Natural killer cell (primary cell): ENCODE measurements at regions not wholly inside any gene's neighbourhood (a gene's known extent, or its start where the extent isn't known, plus 50 kb on each side); places are given as distances from the start of the nearest gene placed in this dataset.

Experiments used
- ATAC-seq, 3 donors: fragments of 150-1000 bp in 2 of 3; fragments of 200-7000 bp in 1 of 3; cut with Tn5 transposase; 1 replicate in 1 of 3; 2 replicates in 2 of 3; pipeline ENCODE4 v1.10.0; 2021; ENCODE audit warnings: mild to moderate bottlenecking in 2 of 3, moderate library complexity in 2 of 3
- DNase-seq, 2 donors: peaks; one replicate each; pipeline versions ENCODE4 v3.0.0 to v3.0.0-alpha.2; 2013 to 2021; ENCODE audit warnings: mixed read lengths in 1 of 2
- H3K27ac ChIP-seq: one replicate; pipeline ENCODE4 v1.5.1; 2013; ENCODE audit warnings: mild to moderate bottlenecking, low read length
- H3K27me3 ChIP-seq: one replicate; pipeline ENCODE4 v1.6.1; 2013; ENCODE audit warnings: low read length; ENCODE audit not compliant: control insufficient read depth, insufficient read depth
- H3K36me3 ChIP-seq: one replicate; pipeline ENCODE4 v1.6.1; 2013; ENCODE audit warnings: low read length; ENCODE audit not compliant: control insufficient read depth, insufficient read depth
- H3K4me1 ChIP-seq: one replicate; pipeline ENCODE4 v1.6.1; 2013; ENCODE audit warnings: low read length; ENCODE audit not compliant: control insufficient read depth, insufficient read depth
- H3K4me3 ChIP-seq: one replicate; pipeline ENCODE4 v1.5.1; 2013; ENCODE audit warnings: low read length
- H3K9me3 ChIP-seq: one replicate; pipeline ENCODE4 v1.6.1; 2013; ENCODE audit warnings: low read length; ENCODE audit not compliant: control insufficient read depth, insufficient read depth
- H3K27ac Mint-ChIP-seq, 2 donors: one replicate each; pipeline ENCODE4 v1.8.0; 2022; ENCODE audit warnings: mild to moderate bottlenecking in 2 of 2, mixed read lengths in 2 of 2, moderate library complexity in 1 of 2
- H3K27me3 Mint-ChIP-seq, 2 donors: one replicate each; pipeline ENCODE4 v1.8.0; 2022; ENCODE audit warnings: low read depth in 2 of 2, mixed read lengths in 2 of 2
- H3K36me3 Mint-ChIP-seq: one replicate; pipeline ENCODE4 v1.8.0; 2022; ENCODE audit warnings: mixed read lengths
- H3K4me1 Mint-ChIP-seq, 2 donors: one replicate each; pipeline ENCODE4 v1.8.0; 2022; ENCODE audit warnings: mixed read lengths in 2 of 2
- H3K4me3 Mint-ChIP-seq: one replicate; pipeline ENCODE4 v1.8.0; 2022; ENCODE audit warnings: mild to moderate bottlenecking, moderate library complexity, mixed read lengths
- H3K9me3 Mint-ChIP-seq, 2 donors: one replicate each; pipeline ENCODE4 v1.8.0; 2022; ENCODE audit warnings: mixed read lengths in 2 of 2
- WGBS: methylation state at CpG from one replicate; pipeline ENCODE4 v1.1.7; 2013; ENCODE audit warnings: missing lambda C conversion rate; ENCODE audit not compliant: insufficient coverage; 5-methylcytosine and 5-hydroxymethylcytosine counted together
- intact Hi-C: fragments of 100-400 bp; cut with micrococcal nuclease; formaldehyde crosslinking; loops from one replicate; pipeline ENCODE4 v1.14.2; 2022
- TF ChIP-seq, protein P1 (sequence below): fragments of 200-600 bp; IDR thresholded peaks from one replicate; pipeline ENCODE4 v1.8.0; 2022; ENCODE audit warnings: antibody characterized with exemption

DNA sequence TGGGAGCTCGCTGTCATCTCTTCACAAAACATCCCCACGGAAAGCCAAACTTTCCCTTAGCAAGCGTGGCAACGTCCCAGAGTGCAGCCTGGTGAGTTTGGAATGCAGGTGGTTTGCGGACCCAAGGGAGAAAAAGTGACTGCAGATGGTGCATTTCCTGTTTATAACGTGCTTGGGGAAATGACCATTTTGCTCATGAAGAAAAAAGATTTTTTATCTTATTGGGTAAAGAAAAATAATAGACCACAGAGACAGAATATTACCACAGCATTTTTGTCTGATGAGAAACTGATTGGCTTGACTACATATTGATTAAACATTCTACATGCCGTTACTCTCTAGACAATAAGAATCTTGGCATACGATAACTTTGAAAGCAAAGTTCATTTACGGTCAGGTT is 136.5 kb downstream of the COPS8 start:
- DNase-seq: no peak

DNA sequence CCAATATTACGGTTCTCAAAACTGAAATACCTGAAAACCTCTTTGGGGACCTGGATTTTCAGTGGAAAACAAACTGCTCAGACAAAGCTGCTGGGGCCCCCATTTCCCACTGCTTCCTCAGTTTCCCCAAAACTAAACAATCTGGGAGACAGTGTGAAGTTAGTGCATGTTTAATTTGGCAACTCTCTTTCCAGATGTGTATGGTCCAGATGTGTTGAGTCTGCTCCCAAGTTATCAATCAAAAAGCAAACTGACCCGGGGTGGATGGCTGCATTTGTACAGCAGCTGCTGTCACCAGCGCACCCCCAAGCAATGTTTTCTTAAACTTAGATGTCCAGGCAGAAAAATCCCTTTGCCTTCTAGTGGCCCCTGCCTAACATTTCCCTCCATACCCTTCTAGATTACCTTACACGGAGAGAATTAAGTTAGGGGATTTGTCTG is 136.9 kb downstream of the COPS8 start:
- Histone ChIP-seq H3K27me3 (no peaks in the 10 kb centered on the region), H3K27ac (no peak overlapping the region), H3K9me3 (no peaks in the 10 kb centered on the region), H3K4me1 (no peaks in the 10 kb centered on the region), H3K4me3 (no peak overlapping the region), H3K36me3 (no peaks in the 10 kb centered on the region)
- Mint-ChIP-seq H3K4me3 (no peak overlapping the region), H3K27me3 (peaks cover 12 to 31% of the 10 kb centered on the region in 2 donors), H3K27ac (no peak overlapping the region), H3K36me3 (no peaks in the 10 kb centered on the region), H3K9me3 (no peaks in the 10 kb centered on the region), H3K4me1 (no peaks in the 10 kb centered on the region)
- ATAC-seq: no peak
- intact Hi-C loops: no loop called here
- no peak for DNase-seq
- 79% methylated on average over 4 of the region's 4 CpGs for WGBS
- TF ChIP-seq, protein P1, sequence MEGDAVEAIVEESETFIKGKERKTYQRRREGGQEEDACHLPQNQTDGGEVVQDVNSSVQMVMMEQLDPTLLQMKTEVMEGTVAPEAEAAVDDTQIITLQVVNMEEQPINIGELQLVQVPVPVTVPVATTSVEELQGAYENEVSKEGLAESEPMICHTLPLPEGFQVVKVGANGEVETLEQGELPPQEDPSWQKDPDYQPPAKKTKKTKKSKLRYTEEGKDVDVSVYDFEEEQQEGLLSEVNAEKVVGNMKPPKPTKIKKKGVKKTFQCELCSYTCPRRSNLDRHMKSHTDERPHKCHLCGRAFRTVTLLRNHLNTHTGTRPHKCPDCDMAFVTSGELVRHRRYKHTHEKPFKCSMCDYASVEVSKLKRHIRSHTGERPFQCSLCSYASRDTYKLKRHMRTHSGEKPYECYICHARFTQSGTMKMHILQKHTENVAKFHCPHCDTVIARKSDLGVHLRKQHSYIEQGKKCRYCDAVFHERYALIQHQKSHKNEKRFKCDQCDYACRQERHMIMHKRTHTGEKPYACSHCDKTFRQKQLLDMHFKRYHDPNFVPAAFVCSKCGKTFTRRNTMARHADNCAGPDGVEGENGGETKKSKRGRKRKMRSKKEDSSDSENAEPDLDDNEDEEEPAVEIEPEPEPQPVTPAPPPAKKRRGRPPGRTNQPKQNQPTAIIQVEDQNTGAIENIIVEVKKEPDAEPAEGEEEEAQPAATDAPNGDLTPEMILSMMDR: no peak

More for the DNA sequence above, 136.5 kb downstream of the COPS8 start:
- 74% methylated on average over 7 of the region's 9 CpGs for WGBS
- no peak for ATAC-seq
- H3K4me3 Mint-ChIP-seq: no peak overlapping the region
- no peaks in the 10 kb centered on the region for H3K27me3 ChIP-seq
- TF ChIP-seq, protein P1: no peak
- H3K4me1 Mint-ChIP-seq: no peaks in the 10 kb centered on the region
- no peak overlapping the region for H3K4me3 ChIP-seq
- H3K27ac ChIP-seq: no peak overlapping the region
- H3K27ac Mint-ChIP-seq: no peak overlapping the region
- H3K4me1 ChIP-seq: no peaks in the 10 kb centered on the region
- H3K9me3 ChIP-seq: no peaks in the 10 kb centered on the region
- intact Hi-C loops: no loop called here
- no peaks in the 10 kb centered on the region for H3K9me3 Mint-ChIP-seq
- H3K36me3 ChIP-seq: no peaks in the 10 kb centered on the region
- H3K27me3 Mint-ChIP-seq: peaks cover 12 to 31% of the 10 kb centered on the region in 2 donors
- H3K36me3 Mint-ChIP-seq: no peaks in the 10 kb centered on the region

DNA sequence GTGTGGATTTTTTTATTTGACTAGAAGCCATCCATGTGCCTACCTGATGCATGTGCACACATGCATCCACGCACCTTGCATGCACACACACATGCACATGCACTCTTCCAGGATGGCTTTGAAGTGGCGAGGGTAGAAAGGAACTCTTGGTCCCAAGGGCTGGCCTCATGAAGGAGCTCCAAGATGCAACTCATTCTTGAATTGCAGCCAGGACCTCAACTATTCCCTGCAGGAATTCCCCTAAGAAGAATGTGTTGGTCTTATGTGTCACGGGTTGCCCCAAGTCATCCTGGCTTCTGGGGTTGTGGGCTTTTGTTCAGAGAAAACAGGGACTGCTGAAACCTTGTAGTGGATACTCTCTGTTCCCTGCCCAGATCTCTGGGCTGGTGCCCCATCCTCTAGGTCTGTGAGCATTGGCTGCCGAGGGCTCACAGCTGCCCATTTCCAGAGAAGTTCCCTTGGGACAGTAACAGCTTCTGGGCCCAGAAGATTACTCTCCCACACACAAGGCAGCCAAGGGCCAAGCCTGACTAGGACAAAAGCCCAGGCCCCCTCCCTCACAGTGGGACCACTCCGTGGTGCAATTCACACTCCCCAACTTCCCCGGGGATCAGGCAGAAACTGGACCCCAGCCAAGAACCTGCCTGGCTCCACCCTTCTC is 137.6 kb downstream of the COPS8 start:
- Histone ChIP-seq H3K36me3 (no peaks in the 10 kb centered on the region), H3K4me3 (no peak overlapping the region), H3K27me3 (no peaks in the 10 kb centered on the region), H3K27ac (no peak overlapping the region), H3K9me3 (no peaks in the 10 kb centered on the region), H3K4me1 (no peaks in the 10 kb centered on the region)
- 67% methylated on average over 6 of the region's 6 CpGs for WGBS
- H3K4me3 Mint-ChIP-seq: no peak overlapping the region
- peaks cover 12 to 34% of the 10 kb centered on the region in 2 donors for H3K27me3 Mint-ChIP-seq
- ATAC-seq (no peak), DNase-seq (no peak)
- no peak overlapping the region for H3K27ac Mint-ChIP-seq
- TF ChIP-seq, protein P1: no peak
- H3K9me3 Mint-ChIP-seq: no peaks in the 10 kb centered on the region
- no peaks in the 10 kb centered on the region for H3K36me3 Mint-ChIP-seq
- H3K4me1 Mint-ChIP-seq: no peaks in the 10 kb centered on the region
- intact Hi-C loops: no loop called here

DNA sequence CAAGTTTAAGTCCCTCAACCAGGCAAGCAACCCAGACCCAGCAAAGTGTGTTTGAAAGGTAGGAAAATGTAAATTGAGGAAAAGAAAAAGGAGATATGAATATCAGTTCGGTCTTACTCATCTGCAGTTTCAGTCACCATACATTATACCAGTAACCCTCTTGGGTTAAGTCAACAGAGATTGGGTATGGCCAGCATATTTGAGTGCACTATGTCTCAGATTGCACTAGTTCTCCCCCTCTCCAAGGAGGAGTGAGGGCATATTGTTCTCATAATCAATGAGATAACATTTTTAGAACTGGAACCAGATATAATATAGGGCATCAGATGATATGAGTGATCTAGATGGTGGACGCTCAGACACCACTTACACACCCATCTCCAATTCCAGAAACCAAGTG is 141.5 kb downstream of the COPS8 start:
- intact Hi-C loops: no loop called here

More for the DNA sequence above, 141.5 kb downstream of the COPS8 start:
- Histone ChIP-seq H3K27ac (no peak overlapping the region), H3K9me3 (no peaks in the 10 kb centered on the region), H3K4me1 (no peaks in the 10 kb centered on the region), H3K4me3 (no peak overlapping the region), H3K27me3 (peaks cover 2% of the 10 kb centered on the region), H3K36me3 (no peaks in the 10 kb centered on the region)
- H3K4me3 Mint-ChIP-seq: no peak overlapping the region
- WGBS: 71% methylated on average over 1 of the region's 2 CpGs
- ATAC-seq: no peak
- no peaks in the 10 kb centered on the region for H3K4me1 Mint-ChIP-seq
- H3K27ac Mint-ChIP-seq: no peak overlapping the region
- H3K9me3 Mint-ChIP-seq: no peaks in the 10 kb centered on the region
- TF ChIP-seq, protein P1: no peak
- DNase-seq: no peak
- peaks cover 6 to 22% of the 10 kb centered on the region in 2 donors for H3K27me3 Mint-ChIP-seq
- no peaks in the 10 kb centered on the region for H3K36me3 Mint-ChIP-seq
